OCI-LY7 (cell line): ENCODE measurements at regions not wholly inside any gene's neighbourhood (a gene's known extent, or its start where the extent isn't known, plus 50 kb on each side); places are given as distances from the start of the nearest gene placed in this dataset.

Source experiments
- CTCF ChIP-seq: fragments of 200-600 bp; sonication (generic); conservative IDR thresholded peaks from 2 replicates; pipeline ENCODE4 v1.5.1; 2014; ENCODE audit warnings: mild to moderate bottlenecking, antibody characterized with exemption, low read length, moderate library complexity, mixed read lengths
- EZH2phosphoT487 ChIP-seq: fragments of 200-600 bp; sonication (generic); IDR thresholded peaks from 2 replicates; pipeline ENCODE4 v1.6.1; 2018; ENCODE audit warnings: low read depth, borderline replicate concordance, mild to moderate bottlenecking, mixed run types, antibody characterized with exemption, low read length, moderate library complexity, mixed read lengths

- TF ChIP-seq CTCF (no peak), EZH2phosphoT487 (no peak)
These were observed 67.4 kb upstream of the GBA3 start for GRCh38 chr4:22625311-22625710.
